ENCODE measurements at regions not wholly inside any gene's neighbourhood (a gene's known extent, or its start where the extent isn't known, plus 50 kb on each side); places are given as distances from the start of the nearest gene placed in this dataset.

DNA sequence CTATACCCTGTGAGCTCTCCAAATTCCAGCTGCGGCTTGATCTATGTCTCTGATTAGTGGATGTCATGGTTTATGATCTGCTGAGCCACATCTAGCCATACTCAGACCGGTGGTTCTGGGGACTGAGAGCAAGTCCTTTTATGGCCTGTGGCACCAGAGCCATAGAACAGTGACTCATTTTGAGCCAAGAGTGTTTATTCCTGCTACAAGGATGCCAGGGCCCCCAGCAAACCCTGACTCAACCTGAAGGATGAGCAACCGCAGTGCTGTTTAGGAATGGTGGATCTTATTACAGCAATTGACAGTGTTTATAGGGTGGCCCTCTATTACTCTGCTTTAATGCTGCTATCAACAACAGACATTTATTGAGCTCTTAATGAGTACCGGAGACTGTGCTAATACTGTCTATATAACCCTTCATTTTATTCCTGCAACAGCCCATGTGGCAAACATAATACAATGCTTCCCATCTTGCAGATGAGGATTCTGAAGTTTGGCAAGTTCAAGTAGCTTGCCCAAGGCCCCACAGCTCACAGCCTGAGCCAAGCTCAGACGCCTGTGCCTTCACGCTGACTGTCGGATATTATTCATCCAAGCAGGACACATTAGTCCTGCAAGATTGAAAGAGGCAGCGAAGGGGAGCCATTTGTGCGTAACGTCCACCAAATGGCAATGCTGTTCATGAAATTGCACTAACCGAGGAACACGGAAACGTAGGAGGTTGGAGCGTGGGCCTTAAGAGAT, 273.6 kb upstream of the PWP1 start:
- no peak for TF ChIP-seq TAF1 (IDR thresholded peaks at IDR 0.05; ENCODE audit: low read depth)
- no peak for TF ChIP-seq FOXM1 (IDR thresholded peaks at IDR 0.05; ENCODE audit: borderline replicate concordance, low read depth)
- TF ChIP-seq RAD21 (IDR thresholded peaks at IDR 0.05; ENCODE audit: low read depth), result no peak
- TF ChIP-seq CEBPB (IDR thresholded peaks at IDR 0.05), result no peak
- TF ChIP-seq YY1 (IDR thresholded peaks at IDR 0.05; ENCODE audit: low read depth), result no peak
- no peak for TF ChIP-seq CREB1 (IDR thresholded peaks at IDR 0.05; ENCODE audit: low read depth)
- no peak for TF ChIP-seq NFIC (IDR thresholded peaks at IDR 0.05)
- no peak for TF ChIP-seq EP300 (IDR thresholded peaks at IDR 0.05; ENCODE audit: borderline replicate concordance)
- no peak for TF ChIP-seq REST (IDR thresholded peaks at IDR 0.05; ENCODE audit: low read depth)

Data from Ishikawa (cell line).